HEK293 (cell line): ENCODE measurements at regions not wholly inside any gene's neighbourhood (a gene's known extent, or its start where the extent isn't known, plus 50 kb on each side); places are given as distances from the start of the nearest gene placed in this dataset.

Experiments used
- CTCF ChIA-PET: fragments of 350-600 bp; formaldehyde crosslinking; extraction: SDS; loops from one replicate; lab custom pipeline; 2021; ENCODE audit warnings: antibody characterized with exemption; lab: Yijun Ruan, JAX
- POLR2A ChIA-PET: fragments of 300-600 bp; formaldehyde crosslinking; extraction: SDS; loops from one replicate; lab custom pipeline; 2020; ENCODE audit warnings: antibody characterized with exemption, inconsistent platforms; lab: Yijun Ruan, JAX
- H3K27ac ChIP-seq: fragments of 200-500 bp; sonication (Bioruptor generic); 2 replicates; pipeline ENCODE4 v1.5.1; 2014; ENCODE audit warnings: low read depth, low read length, control low read depth, inconsistent platforms; ENCODE audit errors: extremely low read depth
- H3K36me3 ChIP-seq, 2 experiments: fragments of 200-500 bp in 1 of 2; sonication (Bioruptor generic) in 1 of 2; 1 replicate in 1 of 2; 2 replicates in 1 of 2; pipeline ENCODE4 v1.5.1; 2014 to 2017; ENCODE audit warnings: inconsistent platforms in 2 of 2, low read length in 2 of 2; ENCODE audit not compliant: control insufficient read depth in 2 of 2, insufficient read depth in 1 of 2
- H3K4me1 ChIP-seq: fragments of 200-500 bp; sonication (Bioruptor generic); 2 replicates; pipeline ENCODE4 v1.5.1; 2014; ENCODE audit warnings: mild to moderate bottlenecking, low read length, inconsistent platforms; ENCODE audit not compliant: control insufficient read depth, insufficient read depth
- H3K4me3 ChIP-seq: 2 replicates; pipeline ENCODE4 v1.5.1; 2011; ENCODE audit warnings: low read depth, mild to moderate bottlenecking, control low read depth, low read length, moderate library complexity
- H3K9me3 ChIP-seq: fragments of 200-500 bp; sonication (Bioruptor generic); 2 replicates; pipeline ENCODE4 v1.5.1; 2014; ENCODE audit warnings: low read depth, low read length, inconsistent platforms; ENCODE audit not compliant: control insufficient read depth, insufficient read depth
- AEBP2 ChIP-seq: fragments of 450-650 bp; formaldehyde crosslinking; IDR thresholded peaks from 2 replicates; pipeline ENCODE4 v1.5.1; 2016; ENCODE audit warnings: missing biosample characterization, missing genetic modification characterization, borderline replicate concordance
- GLI2 ChIP-seq: fragments of 450-650 bp; formaldehyde crosslinking; IDR thresholded peaks from 2 replicates; pipeline ENCODE4; 2017; ENCODE audit warnings: missing biosample characterization, missing genetic modification characterization, low read depth, borderline replicate concordance
- GLI4 ChIP-seq: fragments of 450-650 bp; formaldehyde crosslinking; IDR thresholded peaks from 2 replicates; pipeline ENCODE4 v1.5.1; 2016; ENCODE audit warnings: missing biosample characterization, missing genetic modification characterization
- KLF17 ChIP-seq: fragments of 450-650 bp; formaldehyde crosslinking; IDR thresholded peaks from 2 replicates; pipeline ENCODE4 v1.5.1; 2016; ENCODE audit warnings: missing biosample characterization, missing genetic modification characterization
- KLF8 ChIP-seq: fragments of 450-650 bp; formaldehyde crosslinking; IDR thresholded peaks from 2 replicates; pipeline ENCODE4 v1.5.1; 2016; ENCODE audit warnings: missing biosample characterization, missing genetic modification characterization
- OVOL3 ChIP-seq: fragments of 450-650 bp; formaldehyde crosslinking; IDR thresholded peaks from 2 replicates; pipeline ENCODE4 v1.5.1; 2016; ENCODE audit warnings: missing biosample characterization, missing genetic modification characterization
- PATZ1 ChIP-seq: fragments of 450-650 bp; formaldehyde crosslinking; IDR thresholded peaks from 2 replicates; pipeline ENCODE4 v1.5.1; 2016; ENCODE audit warnings: missing biosample characterization, missing genetic modification characterization
- SETDB1 ChIP-seq: IDR thresholded peaks from one replicate; pipeline ENCODE4 v1.6.1; 2017; ENCODE audit warnings: mild to moderate bottlenecking, low read length, moderate library complexity, mixed read lengths; ENCODE audit not compliant: insufficient read length
- TRIM28 ChIP-seq: IDR thresholded peaks from 2 replicates; pipeline ENCODE4 v1.6.1; 2011; ENCODE audit warnings: low read length, control low read depth, borderline replicate concordance
- ZBTB44 ChIP-seq: fragments of 450-650 bp; IDR thresholded peaks from 2 replicates; pipeline ENCODE4 v1.5.1; 2018; ENCODE audit warnings: missing biosample characterization, mild to moderate bottlenecking, missing genetic modification characterization
- ZNF112 ChIP-seq: fragments of 450-650 bp; formaldehyde crosslinking; IDR thresholded peaks from 2 replicates; pipeline ENCODE4 v1.5.0; 2017; ENCODE audit warnings: missing biosample characterization, missing genetic modification characterization
- ZNF133 ChIP-seq: fragments of 450-650 bp; formaldehyde crosslinking; IDR thresholded peaks from 2 replicates; pipeline ENCODE4 v1.5.1; 2016; ENCODE audit warnings: missing biosample characterization, missing genetic modification characterization
- ZNF211 ChIP-seq: fragments of 450-650 bp; formaldehyde crosslinking; IDR thresholded peaks from 2 replicates; pipeline ENCODE4 v1.5.1; 2016; ENCODE audit warnings: low read depth, missing biosample characterization, missing genetic modification characterization
- ZNF239 ChIP-seq: fragments of 450-650 bp; formaldehyde crosslinking; IDR thresholded peaks from 2 replicates; pipeline ENCODE4 v1.5.1; 2016; ENCODE audit warnings: missing biosample characterization, missing genetic modification characterization
- ZNF302 ChIP-seq: fragments of 450-650 bp; formaldehyde crosslinking; IDR thresholded peaks from 2 replicates; pipeline ENCODE4 v1.5.1; 2016; ENCODE audit warnings: missing biosample characterization, missing genetic modification characterization, low read depth
- ZNF311 ChIP-seq: fragments of 450-650 bp; formaldehyde crosslinking; IDR thresholded peaks from 2 replicates; pipeline ENCODE4 v1.5.1; 2017; ENCODE audit warnings: missing biosample characterization, missing genetic modification characterization, borderline replicate concordance
- ZNF391 ChIP-seq: fragments of 450-650 bp; formaldehyde crosslinking; IDR thresholded peaks from 2 replicates; pipeline ENCODE4 v1.5.1; 2016; ENCODE audit warnings: low read depth, missing biosample characterization, missing genetic modification characterization, borderline replicate concordance
- ZNF394 ChIP-seq: fragments of 450-650 bp; formaldehyde crosslinking; IDR thresholded peaks from 2 replicates; pipeline ENCODE4 v1.5.1; 2016; ENCODE audit warnings: missing biosample characterization, missing genetic modification characterization, mild to moderate bottlenecking, moderate library complexity, borderline replicate concordance
- ZNF501 ChIP-seq: fragments of 450-650 bp; formaldehyde crosslinking; IDR thresholded peaks from 2 replicates; pipeline ENCODE4 v1.5.1; 2016; ENCODE audit warnings: missing biosample characterization, missing genetic modification characterization
- ZNF514 ChIP-seq: fragments of 450-650 bp; formaldehyde crosslinking; IDR thresholded peaks from 2 replicates; pipeline ENCODE4 v1.5.1; 2016; ENCODE audit warnings: missing biosample characterization, missing genetic modification characterization
- ZNF626 ChIP-seq: fragments of 450-650 bp; sonication (Bioruptor Pico); formaldehyde crosslinking; IDR thresholded peaks from 2 replicates; pipeline ENCODE4 v1.5.1; 2018; ENCODE audit warnings: missing biosample characterization, missing genetic modification characterization, inconsistent platforms
- ZNF704 ChIP-seq: fragments of 450-650 bp; formaldehyde crosslinking; IDR thresholded peaks from 2 replicates; pipeline ENCODE4 v1.5.1; 2016; ENCODE audit warnings: missing biosample characterization, missing genetic modification characterization
- ZNF747 ChIP-seq: fragments of 450-650 bp; formaldehyde crosslinking; IDR thresholded peaks from 2 replicates; pipeline ENCODE4 v1.5.1; 2016; ENCODE audit warnings: missing biosample characterization, missing genetic modification characterization
- ZNF777 ChIP-seq: fragments of 450-650 bp; formaldehyde crosslinking; IDR thresholded peaks from 2 replicates; pipeline ENCODE4 v1.5.1; 2017; ENCODE audit warnings: missing biosample characterization, missing genetic modification characterization, borderline replicate concordance
- ZNF843 ChIP-seq: fragments of 450-650 bp; formaldehyde crosslinking; IDR thresholded peaks from 2 replicates; pipeline ENCODE4 v1.5.1; 2016; ENCODE audit warnings: missing biosample characterization, missing genetic modification characterization
- ZSCAN30 ChIP-seq: fragments of 450-650 bp; IDR thresholded peaks from 2 replicates; pipeline ENCODE4 v1.5.1; 2018; ENCODE audit warnings: missing biosample characterization, mild to moderate bottlenecking, missing genetic modification characterization, moderate library complexity
- ZXDB ChIP-seq: fragments of 450-650 bp; formaldehyde crosslinking; IDR thresholded peaks from 2 replicates; pipeline ENCODE4 v1.5.1; 2016; ENCODE audit warnings: missing biosample characterization, missing genetic modification characterization

GRCh38 chr18:78477840-78478239, 501.8 kb upstream of the SALL3 start:
- POLR2A ChIA-PET = no interaction called here
- H3K9me3 ChIP-seq = no peaks in the 10 kb centered on the region
- no peak overlapping the region for H3K27ac ChIP-seq
- CTCF ChIA-PET = interaction anchor here (0.6 kb wide), 1 partner anchor 114 kb away, joined by 3 read pairs; no protein-coding TSS in a partner anchor
- H3K36me3 ChIP-seq = no peaks in the 10 kb centered on the region
- TF ChIP-seq ZNF112 (no peak), ZNF394 (no peak), OVOL3 (no peak), ZSCAN30 (no peak), ZNF514 (tag by site-specific recombination) (no peak), GLI2 (tag by site-specific recombination) (no peak), ZNF704 (no peak), ZNF211 (tag by site-specific recombination) (no peak), KLF8 (tag by site-specific recombination) (no peak), ZNF501 (tag by site-specific recombination) (no peak), ZNF239 (no peak), ZNF311 (no peak), ZNF626 (tag by site-specific recombination) (no peak), GLI4 (tag by site-specific recombination) (no peak), AEBP2 (no peak), ZNF747 (tag by site-specific recombination) (no peak), ZNF133 (tag by site-specific recombination) (no peak)
- H3K4me3 ChIP-seq = no peak overlapping the region
- no peaks in the 10 kb centered on the region for H3K4me1 ChIP-seq

GRCh38 chr18:78479443-78479842, 500.2 kb upstream of the SALL3 start:
- Histone ChIP-seq H3K9me3 (no peaks in the 10 kb centered on the region), H3K4me3 (no peak overlapping the region), H3K4me1 (no peaks in the 10 kb centered on the region), H3K36me3 (no peaks in the 10 kb centered on the region), H3K27ac (no peak overlapping the region)
- ChIA-PET CTCF (no interaction called here), POLR2A (no interaction called here)
- no peak for TF ChIP-seq ZNF311
- no peak for TF ChIP-seq ZNF777
- no peak for TF ChIP-seq ZNF391
- TF ChIP-seq PATZ1 (tag by site-specific recombination) = no peak
- TF ChIP-seq ZNF843 (tag by site-specific recombination) = no peak
- TF ChIP-seq ZNF302 (tag by site-specific recombination) = no peak
- TF ChIP-seq ZBTB44 (tag by site-specific recombination) = no peak
- TF ChIP-seq ZXDB = no peak
- TF ChIP-seq TRIM28 = no peak
- TF ChIP-seq SETDB1 = no peak
- TF ChIP-seq KLF17 (tag by site-specific recombination) = no peak
